Progenitor cell of endocrine pancreas (in vitro differentiated cells): ENCODE measurements at regions not wholly inside any gene's neighbourhood (a gene's known extent, or its start where the extent isn't known, plus 50 kb on each side); places are given as distances from the start of the nearest gene placed in this dataset.
"Not testable (repeated sequence)": the region's sequence is repeated elsewhere in the genome, so short reads cannot be mapped to it uniquely, and the experiment has no call there.

Experiments used
- DNase-seq: peaks from one replicate; pipeline ENCODE4 v3.0.0; 2021; ENCODE audit warnings: low spot score; ENCODE audit not compliant: unreplicated experiment
- H3K27ac Mint-ChIP-seq: 2 replicates; pipeline ENCODE4 v1.8.0; 2021; ENCODE audit warnings: mild to moderate bottlenecking, moderate library complexity, mixed read lengths
- H3K27me3 Mint-ChIP-seq: 2 replicates; pipeline ENCODE4 v1.8.0; 2021; ENCODE audit warnings: mixed read lengths
- H3K36me3 Mint-ChIP-seq: 2 replicates; pipeline ENCODE4 v1.8.0; 2022; ENCODE audit warnings: mixed read lengths; ENCODE audit not compliant: insufficient read depth
- H3K4me1 Mint-ChIP-seq: 2 replicates; pipeline ENCODE4 v1.8.0; 2021; ENCODE audit warnings: low read depth, mixed read lengths
- H3K4me3 Mint-ChIP-seq: 2 replicates; pipeline ENCODE4 v1.8.0; 2021; ENCODE audit warnings: low read depth, mild to moderate bottlenecking, moderate library complexity, mixed read lengths
- H3K9me3 Mint-ChIP-seq: 2 replicates; pipeline ENCODE4 v1.8.0; 2021; ENCODE audit warnings: low read depth, mixed read lengths
- TF ChIP-seq, protein P1 (sequence below): fragments of 200-600 bp; sonication (generic); IDR thresholded peaks from one replicate; pipeline ENCODE4 v1.5.0; 2021; ENCODE audit warnings: antibody characterized with exemption, mild to moderate bottlenecking; ENCODE audit not compliant: unreplicated experiment

DNA sequence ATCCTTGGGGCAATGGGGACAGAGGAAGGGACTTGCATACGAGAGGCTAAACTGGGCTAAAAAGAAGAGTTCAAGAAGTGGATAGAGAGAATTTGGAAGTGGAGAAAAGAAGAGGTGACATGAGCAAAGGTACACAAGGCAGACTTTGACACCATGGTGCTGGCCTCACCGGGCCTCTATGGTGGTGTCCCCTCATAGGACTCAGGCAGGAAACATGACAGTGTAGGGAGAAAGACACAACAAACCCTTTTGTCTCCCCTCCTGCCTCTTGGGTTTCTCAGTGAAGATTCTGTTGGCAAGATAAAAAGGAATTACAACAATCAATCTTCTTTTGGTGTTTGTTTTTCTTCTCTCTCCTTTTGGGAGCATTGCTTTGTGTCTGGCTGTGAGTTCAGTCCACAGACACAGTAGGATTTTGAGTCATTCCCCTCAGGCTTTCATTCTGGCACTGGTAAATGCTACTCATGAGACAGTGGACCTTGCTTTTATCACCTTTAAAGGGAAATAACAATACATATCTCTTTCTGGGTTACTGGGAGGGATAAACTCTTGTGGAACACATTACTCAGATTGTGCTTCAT is 827.7 kb downstream of the TNS3 start:
- H3K9me3 Mint-ChIP-seq: no peaks in the 10 kb centered on the region
- no peaks in the 10 kb centered on the region for H3K27me3 Mint-ChIP-seq
- no peaks in the 10 kb centered on the region for H3K36me3 Mint-ChIP-seq
- TF ChIP-seq, protein P1, sequence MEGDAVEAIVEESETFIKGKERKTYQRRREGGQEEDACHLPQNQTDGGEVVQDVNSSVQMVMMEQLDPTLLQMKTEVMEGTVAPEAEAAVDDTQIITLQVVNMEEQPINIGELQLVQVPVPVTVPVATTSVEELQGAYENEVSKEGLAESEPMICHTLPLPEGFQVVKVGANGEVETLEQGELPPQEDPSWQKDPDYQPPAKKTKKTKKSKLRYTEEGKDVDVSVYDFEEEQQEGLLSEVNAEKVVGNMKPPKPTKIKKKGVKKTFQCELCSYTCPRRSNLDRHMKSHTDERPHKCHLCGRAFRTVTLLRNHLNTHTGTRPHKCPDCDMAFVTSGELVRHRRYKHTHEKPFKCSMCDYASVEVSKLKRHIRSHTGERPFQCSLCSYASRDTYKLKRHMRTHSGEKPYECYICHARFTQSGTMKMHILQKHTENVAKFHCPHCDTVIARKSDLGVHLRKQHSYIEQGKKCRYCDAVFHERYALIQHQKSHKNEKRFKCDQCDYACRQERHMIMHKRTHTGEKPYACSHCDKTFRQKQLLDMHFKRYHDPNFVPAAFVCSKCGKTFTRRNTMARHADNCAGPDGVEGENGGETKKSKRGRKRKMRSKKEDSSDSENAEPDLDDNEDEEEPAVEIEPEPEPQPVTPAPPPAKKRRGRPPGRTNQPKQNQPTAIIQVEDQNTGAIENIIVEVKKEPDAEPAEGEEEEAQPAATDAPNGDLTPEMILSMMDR: no peak
- H3K27ac Mint-ChIP-seq: peak overlapping the region; percentile 21
- no peak overlapping the region for H3K4me3 Mint-ChIP-seq
- H3K4me1 Mint-ChIP-seq: no peaks in the 10 kb centered on the region
- no peak for DNase-seq

DNA sequence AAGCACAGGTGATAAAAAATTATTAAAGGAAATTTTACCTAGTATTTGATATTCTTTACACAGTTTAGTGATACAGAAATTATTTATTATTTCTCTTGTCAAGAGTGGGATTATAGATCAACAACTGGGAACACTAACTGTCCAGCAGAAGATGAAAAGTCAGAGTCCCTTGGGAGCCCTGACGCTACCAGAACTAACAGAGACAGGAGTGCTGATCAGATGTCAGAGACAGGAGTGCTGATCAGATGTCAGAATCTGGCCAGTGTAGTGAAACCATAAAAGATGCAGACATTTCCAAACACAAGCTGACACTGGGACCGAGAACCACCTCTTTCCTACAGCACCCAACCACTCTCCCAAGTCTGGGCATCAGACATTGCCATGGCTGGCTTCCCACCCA is 828.2 kb downstream of the TNS3 start:
- Mint-ChIP-seq H3K4me3 (no peak overlapping the region), H3K4me1 (no peaks in the 10 kb centered on the region), H3K36me3 (no peaks in the 10 kb centered on the region)

DNA sequence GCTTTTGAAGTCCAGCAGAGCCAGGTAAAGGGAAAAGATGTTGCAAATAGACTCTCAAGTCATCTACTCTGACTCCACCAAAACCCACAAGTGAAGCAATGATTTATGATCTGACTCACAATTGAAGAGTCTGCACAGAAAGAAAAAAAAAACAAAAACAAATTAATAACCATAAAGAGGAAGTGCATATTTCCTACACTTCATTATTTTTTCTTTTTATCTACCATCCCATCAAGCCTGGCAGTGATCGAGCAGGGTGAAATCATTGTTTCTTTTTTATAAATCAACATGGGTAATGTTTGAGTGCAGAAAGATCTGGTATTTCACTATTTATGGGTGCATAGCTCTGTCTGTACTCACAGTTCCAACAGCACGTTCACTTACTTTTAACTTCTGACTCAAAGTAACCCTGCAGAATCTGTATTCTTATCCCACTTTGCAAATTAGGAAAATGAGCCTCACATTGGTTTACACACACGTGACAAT is 829.0 kb downstream of the TNS3 start:
- TF ChIP-seq, protein P1: no peak
- Mint-ChIP-seq H3K4me1 (no peaks in the 10 kb centered on the region), H3K9me3 (no peaks in the 10 kb centered on the region), H3K36me3 (no peaks in the 10 kb centered on the region), H3K4me3 (no peak overlapping the region), H3K27me3 (no peaks in the 10 kb centered on the region), H3K27ac (no peak overlapping the region)
- no peak for DNase-seq

More for the DNA sequence above, 828.2 kb downstream of the TNS3 start:
- Mint-ChIP-seq H3K27ac (peak overlapping the region; percentile 21), H3K27me3 (no peaks in the 10 kb centered on the region), H3K9me3 (no peaks in the 10 kb centered on the region)
- TF ChIP-seq, protein P1: no peak
- no peak for DNase-seq

DNA sequence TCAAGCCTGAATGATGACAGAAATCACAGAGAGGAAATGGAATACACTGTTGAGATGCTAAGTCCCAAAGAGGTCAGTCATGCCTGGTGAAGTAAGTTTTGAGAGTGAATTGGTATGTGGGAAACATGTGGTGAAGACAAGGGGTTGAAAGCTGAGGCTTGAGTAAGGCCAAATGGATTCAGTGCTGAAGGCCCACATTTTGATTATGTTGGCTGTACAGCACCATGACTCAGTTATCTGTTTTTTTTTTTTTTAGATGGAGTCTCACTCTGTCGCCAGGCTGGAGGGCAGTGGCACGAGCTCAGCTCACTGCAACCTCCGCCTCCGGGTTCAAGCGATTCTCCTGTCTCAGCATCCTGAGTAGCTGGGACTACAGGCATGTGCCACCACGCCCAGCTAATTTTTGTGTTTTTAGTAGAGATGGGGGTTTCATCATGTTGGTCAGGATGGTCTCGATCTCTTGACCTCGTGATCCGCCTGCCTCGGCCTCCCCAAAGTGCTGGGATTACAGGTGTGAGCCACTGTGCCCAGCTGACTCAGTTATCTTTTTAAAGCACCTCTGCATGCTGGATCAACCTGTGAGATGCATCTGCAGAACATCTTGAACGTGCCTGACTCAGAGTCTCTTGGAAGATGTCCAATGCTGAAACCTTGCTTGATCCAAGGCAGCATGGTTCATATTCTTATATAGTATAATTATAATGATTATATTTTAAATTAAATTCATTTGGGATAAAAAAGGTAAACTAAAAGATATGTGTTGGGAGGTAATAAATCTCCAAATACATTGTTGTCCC is 829.8 kb downstream of the TNS3 start:
- H3K36me3 Mint-ChIP-seq, H3K4me1 Mint-ChIP-seq, H3K27me3 Mint-ChIP-seq, DNase-seq, H3K4me3 Mint-ChIP-seq, H3K9me3 Mint-ChIP-seq, H3K27ac Mint-ChIP-seq: not testable (repeated sequence)

DNA sequence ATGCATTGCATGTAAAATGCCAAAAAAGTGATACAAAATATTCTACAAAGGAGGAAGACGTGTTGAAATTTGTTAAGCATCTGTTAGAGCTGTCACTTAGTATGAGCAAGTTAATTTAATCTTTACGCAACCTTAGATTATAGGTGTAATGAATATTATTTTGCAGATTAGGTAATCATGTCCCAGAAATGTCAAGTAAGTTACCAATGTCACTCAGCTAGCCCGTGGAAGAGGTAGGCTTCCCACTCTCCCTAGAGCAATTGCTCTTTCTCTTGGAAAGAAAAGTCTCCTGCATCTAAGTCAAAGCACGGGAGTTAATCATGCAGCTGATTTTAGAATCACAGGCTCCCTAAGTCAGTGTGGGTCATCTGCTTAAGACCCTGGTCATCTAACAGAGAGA is 830.4 kb upstream of the IGFBP3 start:
- Mint-ChIP-seq H3K4me3 (no peak overlapping the region), H3K9me3 (no peaks in the 10 kb centered on the region), H3K27me3 (no peaks in the 10 kb centered on the region), H3K27ac (no peak overlapping the region), H3K36me3 (no peaks in the 10 kb centered on the region), H3K4me1 (no peaks in the 10 kb centered on the region)
- TF ChIP-seq, protein P1: no peak
- no peak for DNase-seq
